Stomach (tissue), 8 donors: ENCODE measurements at regions not wholly inside any gene's neighbourhood (a gene's known extent, or its start where the extent isn't known, plus 50 kb on each side); places are given as distances from the start of the nearest gene placed in this dataset.
A peak's percentile ranks its signal among the peaks of the same experiment; 100 is the strongest.

Experiments
- DNase-seq, 2 donors: peaks; one replicate each; pipeline versions ENCODE4 v3.0.0 to v3.0.0-alpha.2; 2013 to 2019
- H3K27ac ChIP-seq, 5 donors: fragments of 200-600 bp in 4 of 5; sonication (generic) in 4 of 5; one replicate each; pipeline ENCODE4 v1.5.1; 2013 to 2019; ENCODE audit warnings: mild to moderate bottlenecking in 1 of 5, moderate library complexity in 1 of 5
- H3K27me3 ChIP-seq, 3 donors: fragments of 200-600 bp; sonication (generic); one replicate each; pipeline ENCODE4 v1.5.1; 2017 to 2019; ENCODE audit warnings: mixed run types in 1 of 3
- H3K36me3 ChIP-seq, 4 donors: fragments of 200-600 bp; sonication (generic); 1 replicate in 3 of 4; 2 replicates in 1 of 4; pipeline ENCODE4 v1.5.1; 2016 to 2019
- H3K4me1 ChIP-seq, 4 donors: fragments of 200-600 bp; sonication (generic); one replicate each; pipeline ENCODE4 v1.5.1; 2016 to 2019
- H3K4me3 ChIP-seq, 4 donors: fragments of 200-600 bp; sonication (generic) in 3 of 4; one replicate each; pipeline ENCODE4 v1.5.1; 2016 to 2019; ENCODE audit warnings: mild to moderate bottlenecking in 1 of 4
- H3K9me3 ChIP-seq, 4 donors: fragments of 200-600 bp; sonication (generic); one replicate each; pipeline ENCODE4 v1.5.1; 2016 to 2019
- EP300 ChIP-seq: sonication (generic); formaldehyde crosslinking; IDR thresholded peaks from one replicate; pipeline ENCODE4 v1.6.1; 2017; ENCODE audit warnings: antibody characterized with exemption
- POLR2A ChIP-seq, 4 donors: fragments of 450-650 bp; IDR thresholded peaks; one replicate each; pipeline ENCODE4 v1.6.1; 2016; ENCODE audit warnings: antibody characterized with exemption in 4 of 4, control low read depth in 2 of 4, mild to moderate bottlenecking in 1 of 4, moderate library complexity in 1 of 4
- POLR2AphosphoS5 ChIP-seq, 3 donors: sonication (generic); formaldehyde crosslinking; IDR thresholded peaks; one replicate each; pipeline ENCODE4 v1.6.1; 2016; ENCODE audit warnings: antibody characterized with exemption in 3 of 3
- WGBS, 5 donors: extraction: QIAGEN DNeasy Blood & Tissue Kit in 3 of 5; methylation state at CpG; one replicate each; pipeline versions ENCODE4 v1.1.5 to v1.1.7; 2013 to 2018; 5-methylcytosine and 5-hydroxymethylcytosine counted together
- intact Hi-C: fragments of 100-400 bp; cut with DNase I; formaldehyde crosslinking; loops from one replicate; pipeline ENCODE4 v1.15.1; 2023; ENCODE audit warnings: low total_unique reads
- TF ChIP-seq, protein P1 (sequence below), 7 experiments: fragments of 450-650 bp in 4 of 7; fragments of 200-600 bp in 3 of 7; sonication (generic) in 3 of 7; IDR thresholded peaks; one replicate each; pipeline ENCODE4 v1.5.1; 2016 to 2019; ENCODE audit warnings: antibody characterized with exemption in 7 of 7, control low read depth in 2 of 7, mild to moderate bottlenecking in 1 of 7
- donor health status: healthy with polysubstance abuse.
- donor health status: Bipolar disorder and iron deficiency.
- donor health status: healthy.

GRCh38 chr5:165351342-165351741, 1845.9 kb downstream of the MAT2B start:
- TF ChIP-seq EP300 (no peak), POLR2A (IDR thresholded peaks at IDR 0.05) (no peak), POLR2AphosphoS5 (IDR thresholded peaks at IDR 0.05) (no peak)
- TF ChIP-seq, protein P1, sequence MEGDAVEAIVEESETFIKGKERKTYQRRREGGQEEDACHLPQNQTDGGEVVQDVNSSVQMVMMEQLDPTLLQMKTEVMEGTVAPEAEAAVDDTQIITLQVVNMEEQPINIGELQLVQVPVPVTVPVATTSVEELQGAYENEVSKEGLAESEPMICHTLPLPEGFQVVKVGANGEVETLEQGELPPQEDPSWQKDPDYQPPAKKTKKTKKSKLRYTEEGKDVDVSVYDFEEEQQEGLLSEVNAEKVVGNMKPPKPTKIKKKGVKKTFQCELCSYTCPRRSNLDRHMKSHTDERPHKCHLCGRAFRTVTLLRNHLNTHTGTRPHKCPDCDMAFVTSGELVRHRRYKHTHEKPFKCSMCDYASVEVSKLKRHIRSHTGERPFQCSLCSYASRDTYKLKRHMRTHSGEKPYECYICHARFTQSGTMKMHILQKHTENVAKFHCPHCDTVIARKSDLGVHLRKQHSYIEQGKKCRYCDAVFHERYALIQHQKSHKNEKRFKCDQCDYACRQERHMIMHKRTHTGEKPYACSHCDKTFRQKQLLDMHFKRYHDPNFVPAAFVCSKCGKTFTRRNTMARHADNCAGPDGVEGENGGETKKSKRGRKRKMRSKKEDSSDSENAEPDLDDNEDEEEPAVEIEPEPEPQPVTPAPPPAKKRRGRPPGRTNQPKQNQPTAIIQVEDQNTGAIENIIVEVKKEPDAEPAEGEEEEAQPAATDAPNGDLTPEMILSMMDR (IDR thresholded peaks at IDR 0.05) = no peak
- Histone ChIP-seq H3K27me3 (no peaks in the 10 kb centered on the region), H3K4me3 (no peak overlapping the region), H3K36me3 (no peaks in the 10 kb centered on the region), H3K4me1 (peaks cover 0 to 5% (median 0%) of the 10 kb centered on the region in 4 donors), H3K9me3 (no peaks in the 10 kb centered on the region), H3K27ac (no peak overlapping the region)
- WGBS, 5 donors = 86 to 90% (median 88%) methylated on average over 5 of the region's 5 CpGs
- no peak for DNase-seq
- intact Hi-C loops = no loop called here

GRCh38 chr5:165360366-165360765, 1854.9 kb downstream of the MAT2B start:
- intact Hi-C loops = no loop called here
- Histone ChIP-seq H3K27me3 (no peaks in the 10 kb centered on the region), H3K9me3 (no peaks in the 10 kb centered on the region), H3K4me3 (no peak overlapping the region), H3K27ac (no peak overlapping the region), H3K4me1 (peaks cover 0 to 4% (median 0%) of the 10 kb centered on the region in 4 donors), H3K36me3 (no peaks in the 10 kb centered on the region)
- TF ChIP-seq POLR2AphosphoS5 (IDR thresholded peaks at IDR 0.05) (no peak), POLR2A (IDR thresholded peaks at IDR 0.05) (no peak), EP300 (no peak)
- TF ChIP-seq, protein P1 (IDR thresholded peaks at IDR 0.05) = no peak
- no peak for DNase-seq
- WGBS, 5 donors = 56 to 69% (median 65%) methylated on average over 4 of the region's 4 CpGs

DNA sequence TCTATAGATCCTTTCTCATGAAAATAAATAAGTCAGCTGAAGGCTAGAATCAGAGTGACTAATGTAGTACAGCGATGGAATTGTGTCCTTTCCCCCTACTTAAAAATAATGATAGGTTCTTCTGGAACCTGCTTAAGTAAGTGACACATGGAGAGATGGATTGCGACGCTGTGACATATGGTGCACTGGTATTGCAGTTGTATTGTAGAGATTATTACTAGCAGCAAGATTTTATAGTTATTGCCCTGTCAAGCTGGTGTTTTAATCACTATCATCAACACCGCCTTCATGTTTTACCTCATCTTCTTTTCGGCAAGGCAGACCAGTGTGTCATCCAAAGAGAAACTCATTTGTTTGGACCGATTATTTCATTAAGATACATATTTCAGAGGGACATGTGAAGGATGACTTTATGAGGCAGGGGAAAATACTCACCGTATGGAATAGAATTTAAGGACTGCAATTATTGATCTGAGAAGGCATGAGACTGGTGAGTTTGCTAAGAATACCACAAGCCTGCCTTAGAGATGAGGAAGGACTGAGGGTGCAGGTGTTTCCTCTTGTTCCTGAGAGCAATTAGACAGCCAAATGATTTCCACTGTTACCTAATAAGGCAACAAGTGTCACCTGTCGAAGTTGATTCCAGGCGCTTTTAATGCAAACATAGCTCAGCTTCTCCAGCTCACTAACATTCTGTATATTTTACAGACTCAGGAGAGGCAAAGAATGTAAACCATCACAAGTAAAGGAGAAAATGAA, 1855.5 kb downstream of the MAT2B start:
- TF ChIP-seq POLR2AphosphoS5 (IDR thresholded peaks at IDR 0.05) = no peak
- TF ChIP-seq, protein P1 (IDR thresholded peaks at IDR 0.05) = no peak
- TF ChIP-seq POLR2A (IDR thresholded peaks at IDR 0.05) = no peak
- TF ChIP-seq EP300 = no peak
- WGBS, 5 donors = 63 to 72% (median 69%) methylated on average over 9 of the region's 9 CpGs
- no peaks in the 10 kb centered on the region for H3K4me1 ChIP-seq
- H3K4me3 ChIP-seq = no peak overlapping the region
- no peak for DNase-seq
- H3K27ac ChIP-seq = no peak overlapping the region
- H3K36me3 ChIP-seq = no peaks in the 10 kb centered on the region
- no peaks in the 10 kb centered on the region for H3K27me3 ChIP-seq
- intact Hi-C loops = no loop called here
- H3K9me3 ChIP-seq = no peaks in the 10 kb centered on the region

- no peak overlapping the region for H3K4me3 ChIP-seq
- H3K36me3 ChIP-seq = no peaks in the 10 kb centered on the region
- H3K4me1 ChIP-seq = peaks cover 0 to 8% (median 0%) of the 10 kb centered on the region in 4 donors
- TF ChIP-seq, protein P1 (IDR thresholded peaks at IDR 0.05) = no peak
- TF ChIP-seq POLR2A (IDR thresholded peaks at IDR 0.05) (no peak), EP300 (no peak), POLR2AphosphoS5 (IDR thresholded peaks at IDR 0.05) (no peak)
- no peak overlapping the region for H3K27ac ChIP-seq
- WGBS, 5 donors = 30 to 64% (median 45%) methylated on average over 4 of the region's 4 CpGs
- peak in 1 of 2 donors; percentile 12 for DNase-seq
- H3K27me3 ChIP-seq = no peaks in the 10 kb centered on the region
- intact Hi-C loops = no loop called here
- H3K9me3 ChIP-seq = no peaks in the 10 kb centered on the region
Measured at GRCh38 chr5:165370233-165370632, 1864.8 kb downstream of the MAT2B start.
